ENCODE measurements at regions not wholly inside any gene's neighbourhood (a gene's known extent, or its start where the extent isn't known, plus 50 kb on each side); places are given as distances from the start of the nearest gene placed in this dataset.

DNA sequence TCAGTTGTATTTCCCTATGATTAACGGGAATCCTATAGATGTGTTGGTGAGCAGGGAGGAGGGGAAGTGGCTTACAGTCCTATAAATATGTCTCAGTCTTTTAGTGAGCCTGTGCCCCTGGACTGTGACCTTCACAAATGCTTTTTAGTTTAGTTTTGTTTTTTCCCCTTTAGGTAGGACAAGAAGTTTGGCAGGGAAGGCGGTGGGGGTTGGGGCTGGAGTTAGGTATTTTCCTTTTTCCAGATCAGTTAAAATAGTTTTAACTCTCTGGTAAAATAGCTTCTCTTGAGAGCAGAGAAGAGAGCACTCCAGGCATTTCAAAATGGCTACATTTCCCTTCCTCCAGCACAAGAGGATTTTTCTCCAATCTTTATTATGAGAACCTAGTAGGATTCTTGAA, 272.1 kb downstream of the SPATA31D1 start:
- in situ Hi-C loops (cut with MboI; ENCODE audit: low pct_unique_long_range_greater_than_20kb, low sequenced_read_pairs, unreplicated experiment) = no loop called here
- TF ChIP-seq, protein P1, sequence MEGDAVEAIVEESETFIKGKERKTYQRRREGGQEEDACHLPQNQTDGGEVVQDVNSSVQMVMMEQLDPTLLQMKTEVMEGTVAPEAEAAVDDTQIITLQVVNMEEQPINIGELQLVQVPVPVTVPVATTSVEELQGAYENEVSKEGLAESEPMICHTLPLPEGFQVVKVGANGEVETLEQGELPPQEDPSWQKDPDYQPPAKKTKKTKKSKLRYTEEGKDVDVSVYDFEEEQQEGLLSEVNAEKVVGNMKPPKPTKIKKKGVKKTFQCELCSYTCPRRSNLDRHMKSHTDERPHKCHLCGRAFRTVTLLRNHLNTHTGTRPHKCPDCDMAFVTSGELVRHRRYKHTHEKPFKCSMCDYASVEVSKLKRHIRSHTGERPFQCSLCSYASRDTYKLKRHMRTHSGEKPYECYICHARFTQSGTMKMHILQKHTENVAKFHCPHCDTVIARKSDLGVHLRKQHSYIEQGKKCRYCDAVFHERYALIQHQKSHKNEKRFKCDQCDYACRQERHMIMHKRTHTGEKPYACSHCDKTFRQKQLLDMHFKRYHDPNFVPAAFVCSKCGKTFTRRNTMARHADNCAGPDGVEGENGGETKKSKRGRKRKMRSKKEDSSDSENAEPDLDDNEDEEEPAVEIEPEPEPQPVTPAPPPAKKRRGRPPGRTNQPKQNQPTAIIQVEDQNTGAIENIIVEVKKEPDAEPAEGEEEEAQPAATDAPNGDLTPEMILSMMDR (IDR thresholded peaks at IDR 0.05; ENCODE audit: extremely low read depth, insufficient read depth, missing control alignments) = no peak
- DNase-seq (ENCODE audit: low spot score) = no peak

DNA sequence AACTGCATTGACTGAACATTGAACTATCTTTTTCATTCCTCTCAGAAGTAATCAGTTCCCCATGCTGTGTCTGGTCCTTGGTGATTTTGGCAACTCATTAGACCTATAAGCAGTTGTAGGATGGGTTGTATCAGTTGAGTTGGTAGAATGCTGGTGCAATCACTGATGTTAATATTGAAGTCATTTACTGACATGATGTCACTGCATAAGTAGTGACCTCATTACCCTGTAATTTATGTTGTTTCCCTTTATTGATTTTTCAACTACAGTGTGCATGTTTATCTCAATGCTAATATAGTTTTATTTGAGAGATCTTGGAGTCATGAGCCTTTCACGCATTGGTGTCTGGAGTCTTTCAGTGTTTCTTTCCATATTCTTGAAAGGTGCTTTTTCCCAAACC, 275.0 kb downstream of the SPATA31D1 start:
- TF ChIP-seq, protein P1 (IDR thresholded peaks at IDR 0.05; ENCODE audit: extremely low read depth, insufficient read depth, missing control alignments) = no peak

DNA sequence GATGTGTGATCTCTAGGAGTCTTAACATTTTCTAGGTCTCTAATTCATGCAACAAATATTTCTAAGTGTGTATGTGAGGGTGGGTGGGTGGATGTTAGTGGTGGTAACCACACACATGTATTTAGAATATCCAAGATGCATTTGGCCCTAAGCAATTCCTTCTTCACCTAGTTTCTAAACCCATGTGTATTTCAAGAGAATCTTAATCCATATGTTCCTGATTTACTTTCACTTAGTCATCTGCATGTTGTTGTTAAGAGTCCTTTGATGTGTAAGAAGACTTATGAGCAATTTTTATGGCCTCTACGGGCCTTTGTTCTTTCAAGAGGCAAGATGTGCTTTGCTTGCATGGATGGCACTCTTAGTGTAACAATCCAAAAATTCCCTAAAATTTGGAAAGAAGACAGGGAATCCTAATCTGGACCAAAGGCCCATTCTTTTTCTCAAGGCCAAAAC, 282.6 kb downstream of the SPATA31D1 start:
- TF ChIP-seq, protein P1 (IDR thresholded peaks at IDR 0.05; ENCODE audit: extremely low read depth, insufficient read depth, missing control alignments) = no peak
- in situ Hi-C loops (cut with MboI; ENCODE audit: low pct_unique_long_range_greater_than_20kb, low sequenced_read_pairs, unreplicated experiment) = no loop called here
- DNase-seq (ENCODE audit: low spot score) = no peak

More for the DNA sequence above, 275.0 kb downstream of the SPATA31D1 start:
- in situ Hi-C loops (cut with MboI; ENCODE audit: low pct_unique_long_range_greater_than_20kb, low sequenced_read_pairs, unreplicated experiment) = no loop called here
- DNase-seq (ENCODE audit: low spot score) = no peak

DNA sequence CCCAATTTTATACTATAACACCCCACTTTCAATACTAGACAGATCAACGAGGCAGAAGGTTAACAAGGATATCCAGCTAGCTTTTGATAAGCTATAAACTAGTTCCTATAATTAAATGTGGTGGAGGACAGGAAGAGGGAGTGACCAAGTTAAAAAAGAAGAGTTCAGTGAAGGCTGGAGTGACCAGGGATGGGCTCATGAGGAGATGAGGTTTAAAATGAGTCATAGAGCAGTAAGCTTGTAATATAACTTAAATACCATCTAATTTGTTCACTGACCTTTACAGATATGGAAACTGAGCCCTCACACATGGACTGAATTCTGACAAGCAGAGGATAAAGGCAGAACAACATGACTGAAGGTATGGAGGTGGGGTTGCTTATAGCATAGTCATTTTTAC, 284.5 kb downstream of the SPATA31D1 start:
- TF ChIP-seq, protein P1 (IDR thresholded peaks at IDR 0.05; ENCODE audit: extremely low read depth, insufficient read depth, missing control alignments) = no peak
- DNase-seq (ENCODE audit: low spot score) = no peak
- in situ Hi-C loops (cut with MboI; ENCODE audit: low pct_unique_long_range_greater_than_20kb, low sequenced_read_pairs, unreplicated experiment) = no loop called here

DNA sequence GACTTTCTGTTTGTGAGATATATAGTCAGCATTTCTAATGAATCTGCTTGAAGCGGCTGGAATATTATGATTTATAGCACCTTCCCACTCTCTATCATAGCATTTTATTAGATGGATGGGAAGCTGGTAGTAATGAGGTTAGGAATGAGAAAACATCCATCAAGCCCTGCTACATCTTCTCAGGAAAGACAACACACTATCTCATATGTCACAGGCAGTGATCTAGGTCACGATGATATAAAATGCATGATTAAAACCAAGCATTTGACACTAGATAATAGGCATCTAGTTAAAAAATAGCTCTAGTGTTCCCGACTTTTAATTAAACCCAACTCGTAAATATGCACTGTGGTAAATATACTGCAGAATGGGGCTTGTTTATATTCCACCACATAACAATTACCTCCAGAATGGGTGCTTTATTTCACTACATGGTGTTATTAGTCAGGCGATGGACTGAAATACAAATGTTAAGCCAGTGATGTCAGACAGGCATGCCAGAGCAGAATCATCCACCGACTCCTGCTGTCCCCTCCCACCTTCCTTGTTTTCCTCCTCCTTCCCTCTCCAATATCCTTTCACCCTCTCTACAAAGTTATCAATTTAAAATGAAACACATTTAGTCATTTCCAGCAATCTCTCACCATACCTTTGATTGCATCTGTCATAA, 286.8 kb downstream of the SPATA31D1 start:
- in situ Hi-C loops (cut with MboI; ENCODE audit: low pct_unique_long_range_greater_than_20kb, low sequenced_read_pairs, unreplicated experiment) = no loop called here
- TF ChIP-seq, protein P1 (IDR thresholded peaks at IDR 0.05; ENCODE audit: extremely low read depth, insufficient read depth, missing control alignments) = no peak
- no peak for DNase-seq (ENCODE audit: low spot score)

DNA sequence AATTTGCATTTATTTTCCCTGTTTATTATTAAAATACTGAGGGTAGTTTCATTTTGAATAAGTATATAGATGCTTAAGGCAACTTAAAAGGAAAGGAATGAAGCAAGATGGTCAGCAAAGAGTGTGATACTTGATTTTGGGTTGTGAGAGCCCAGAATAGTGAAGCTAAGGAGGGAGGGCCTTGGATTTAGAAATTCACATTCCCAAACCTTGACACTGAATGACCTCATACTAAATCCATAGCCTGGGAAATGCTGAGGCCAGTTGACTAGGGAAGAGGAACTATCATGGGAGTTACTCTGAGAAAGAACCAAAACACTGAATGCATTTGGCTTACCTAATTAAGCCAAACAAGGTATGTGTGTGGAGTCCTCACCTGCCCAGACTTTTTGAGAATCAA, 292.5 kb downstream of the SPATA31D1 start:
- TF ChIP-seq, protein P1 (IDR thresholded peaks at IDR 0.05; ENCODE audit: extremely low read depth, insufficient read depth, missing control alignments) = no peak
- DNase-seq (ENCODE audit: low spot score) = no peak
- in situ Hi-C loops (cut with MboI; ENCODE audit: low pct_unique_long_range_greater_than_20kb, low sequenced_read_pairs, unreplicated experiment) = no loop called here

All from GM13977 (cell line).